Fibroblast of skin of right quadriceps (primary cell): ENCODE measurements at regions not wholly inside any gene's neighbourhood (a gene's known extent, or its start where the extent isn't known, plus 50 kb on each side); places are given as distances from the start of the nearest gene placed in this dataset.
A peak's percentile ranks its signal among the peaks of the same experiment; 100 is the strongest.
"Not testable (repeated sequence)": the region's sequence is repeated elsewhere in the genome, so short reads cannot be mapped to it uniquely, and the experiment has no call there.

Experiments
- DNase-seq: peaks from one replicate; pipeline ENCODE4 v3.0.0-alpha.2; 2013

DNA sequence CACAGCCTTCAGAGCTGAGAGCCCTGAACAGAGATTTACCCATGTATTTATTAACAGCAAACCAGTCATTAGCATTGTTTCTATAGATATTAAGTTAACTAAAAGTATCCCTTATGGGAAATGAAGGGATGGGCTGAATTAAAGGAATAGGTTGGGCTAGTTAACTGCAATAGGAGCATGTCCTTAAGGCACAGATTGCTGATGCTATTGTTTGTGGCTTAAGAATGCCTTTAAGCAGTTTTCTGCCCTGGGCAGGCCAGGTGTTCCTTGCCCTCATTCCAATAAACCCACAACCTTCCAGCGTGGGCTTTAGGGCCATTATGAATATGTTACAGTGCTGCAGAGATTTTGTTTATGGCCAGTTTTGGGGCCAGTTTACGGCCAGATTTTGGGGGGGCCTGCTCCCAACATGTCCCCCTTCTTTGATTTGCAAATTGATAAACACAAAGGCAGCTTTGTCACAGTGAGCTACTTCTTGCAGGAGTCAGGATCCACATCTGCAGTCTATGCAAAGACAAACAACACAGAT, 61.2 kb upstream of the FMNL2 start:
- not testable (repeated sequence) for DNase-seq

GRCh38 chr2:152277896-152278295, 57.1 kb upstream of the FMNL2 start:
- DNase-seq = not testable (repeated sequence)

DNA sequence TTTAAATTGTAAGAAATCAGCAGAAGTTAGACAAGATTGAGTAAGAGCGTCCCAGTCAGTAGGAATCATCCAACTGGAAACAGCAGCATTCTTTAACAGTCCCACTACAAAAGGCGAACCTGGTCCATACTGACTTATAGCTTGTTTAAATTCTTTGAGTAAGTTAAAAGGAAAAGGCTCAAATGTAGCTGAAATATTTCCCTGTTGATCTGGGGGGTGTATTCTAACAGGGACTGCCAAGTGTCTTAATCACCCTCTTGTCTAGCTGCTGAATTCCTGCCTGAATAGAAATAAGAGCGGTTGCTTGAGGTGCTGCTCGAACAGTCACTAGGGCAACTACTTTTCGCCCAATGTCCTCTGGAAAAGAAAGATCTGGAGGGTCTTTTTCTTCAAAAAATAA, 56.4 kb upstream of the FMNL2 start:
- DNase-seq = peak; percentile 20

- DNase-seq = not testable (repeated sequence)
These were observed 55.6 kb upstream of the FMNL2 start for GRCh38 chr2:152279367-152279766.

DNA sequence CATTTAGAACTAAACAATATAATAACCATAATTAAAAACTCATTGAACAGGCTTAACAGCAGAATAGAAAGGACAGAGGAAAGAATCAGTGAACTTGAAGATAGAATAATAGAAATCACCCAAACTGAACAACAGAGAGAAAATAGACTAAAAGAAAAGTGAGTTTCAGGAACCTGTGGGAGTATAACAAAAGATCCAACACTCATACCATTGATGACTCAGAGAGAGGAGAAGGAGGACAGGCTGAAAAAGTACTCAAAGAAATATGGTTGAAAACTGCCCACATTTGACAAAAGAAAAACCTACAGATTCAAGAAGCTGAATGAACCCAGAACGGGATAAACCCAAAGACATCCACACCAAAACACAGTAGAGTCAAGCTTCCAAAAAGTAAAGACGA, 54.2 kb upstream of the FMNL2 start:
- no peak for DNase-seq

DNA sequence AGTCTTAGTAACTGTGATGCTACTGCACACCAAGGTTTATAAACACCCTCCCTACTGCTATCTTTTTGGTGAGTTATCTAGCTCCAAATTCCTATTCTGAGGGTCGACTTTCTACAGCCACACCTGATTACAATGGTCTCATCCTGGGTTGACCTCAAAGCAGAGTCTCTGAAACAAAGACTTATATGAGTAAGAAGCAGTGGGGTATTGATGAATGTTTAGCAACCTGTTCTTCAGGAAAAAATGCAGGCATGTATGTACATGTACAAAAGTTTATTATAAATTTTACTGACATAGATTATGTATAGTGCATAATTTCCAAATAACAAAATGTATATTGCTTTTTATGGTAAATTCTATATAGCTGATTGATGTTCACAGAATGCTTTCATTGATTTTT, 51.6 kb upstream of the FMNL2 start:
- no peak for DNase-seq

DNA sequence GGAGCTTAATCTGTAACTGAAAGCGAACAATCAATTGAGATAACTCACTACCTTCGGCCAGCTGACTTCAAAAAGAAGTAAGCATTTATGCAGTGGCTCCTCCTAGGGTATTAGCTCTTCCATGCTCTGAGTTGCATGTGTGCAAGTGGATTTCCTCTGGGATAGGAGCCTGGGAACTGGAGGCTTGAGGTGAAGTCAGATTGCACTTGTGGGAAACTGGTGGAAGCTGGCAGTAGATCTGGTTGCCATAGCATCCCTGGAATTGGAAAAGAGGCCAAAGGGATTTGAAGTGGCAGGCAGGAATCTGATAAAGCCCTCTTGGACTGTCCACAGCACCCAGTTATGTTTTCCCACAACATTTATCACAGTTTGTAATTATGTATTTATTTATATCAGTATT, 50.6 kb upstream of the FMNL2 start:
- DNase-seq = no peak
